Thyroid gland (tissue), 4 donors: ENCODE measurements at regions not wholly inside any gene's neighbourhood (a gene's known extent, or its start where the extent isn't known, plus 50 kb on each side); places are given as distances from the start of the nearest gene placed in this dataset.

ENCODE experiments used
- CTCF ChIP-seq, 6 experiments: fragments of 200-600 bp in 3 of 6; fragments of 450-650 bp in 3 of 6; sonication (generic) in 3 of 6; IDR thresholded peaks; one replicate each; pipeline ENCODE4 v1.5.1; 2016 to 2019; ENCODE audit warnings: antibody characterized with exemption in 6 of 6, mild to moderate bottlenecking in 2 of 6, inconsistent platforms in 1 of 6, moderate library complexity in 1 of 6
- POLR2A ChIP-seq, 2 donors: fragments of 450-650 bp; IDR thresholded peaks; one replicate each; pipeline ENCODE4 v1.6.1; 2017; ENCODE audit warnings: antibody characterized with exemption in 2 of 2, mild to moderate bottlenecking in 2 of 2, moderate library complexity in 1 of 2

- TF ChIP-seq CTCF (IDR thresholded peaks at IDR 0.05): no peak
- no peak for TF ChIP-seq POLR2A (IDR thresholded peaks at IDR 0.05)
Observed at GRCh38 chr2:189248141-189248540, 68.6 kb upstream of the COL5A2 start.
